Natural killer cell (primary cell): ENCODE measurements at regions not wholly inside any gene's neighbourhood (a gene's known extent, or its start where the extent isn't known, plus 50 kb on each side); places are given as distances from the start of the nearest gene placed in this dataset.

Experiments used
- ATAC-seq, 3 donors: fragments of 150-1000 bp in 2 of 3; fragments of 200-7000 bp in 1 of 3; cut with Tn5 transposase; 1 replicate in 1 of 3; 2 replicates in 2 of 3; pipeline ENCODE4 v1.10.0; 2021; ENCODE audit warnings: mild to moderate bottlenecking in 2 of 3, moderate library complexity in 2 of 3
- DNase-seq, 2 donors: peaks; one replicate each; pipeline versions ENCODE4 v3.0.0 to v3.0.0-alpha.2; 2013 to 2021; ENCODE audit warnings: mixed read lengths in 1 of 2
- H3K27ac ChIP-seq: one replicate; pipeline ENCODE4 v1.5.1; 2013; ENCODE audit warnings: mild to moderate bottlenecking, low read length
- H3K27me3 ChIP-seq: one replicate; pipeline ENCODE4 v1.6.1; 2013; ENCODE audit warnings: low read length; ENCODE audit not compliant: control insufficient read depth, insufficient read depth
- H3K36me3 ChIP-seq: one replicate; pipeline ENCODE4 v1.6.1; 2013; ENCODE audit warnings: low read length; ENCODE audit not compliant: control insufficient read depth, insufficient read depth
- H3K4me1 ChIP-seq: one replicate; pipeline ENCODE4 v1.6.1; 2013; ENCODE audit warnings: low read length; ENCODE audit not compliant: control insufficient read depth, insufficient read depth
- H3K4me3 ChIP-seq: one replicate; pipeline ENCODE4 v1.5.1; 2013; ENCODE audit warnings: low read length
- H3K9me3 ChIP-seq: one replicate; pipeline ENCODE4 v1.6.1; 2013; ENCODE audit warnings: low read length; ENCODE audit not compliant: control insufficient read depth, insufficient read depth
- H3K27ac Mint-ChIP-seq, 2 donors: one replicate each; pipeline ENCODE4 v1.8.0; 2022; ENCODE audit warnings: mild to moderate bottlenecking in 2 of 2, mixed read lengths in 2 of 2, moderate library complexity in 1 of 2
- H3K27me3 Mint-ChIP-seq, 2 donors: one replicate each; pipeline ENCODE4 v1.8.0; 2022; ENCODE audit warnings: low read depth in 2 of 2, mixed read lengths in 2 of 2
- H3K36me3 Mint-ChIP-seq: one replicate; pipeline ENCODE4 v1.8.0; 2022; ENCODE audit warnings: mixed read lengths
- H3K4me1 Mint-ChIP-seq, 2 donors: one replicate each; pipeline ENCODE4 v1.8.0; 2022; ENCODE audit warnings: mixed read lengths in 2 of 2
- H3K4me3 Mint-ChIP-seq: one replicate; pipeline ENCODE4 v1.8.0; 2022; ENCODE audit warnings: mild to moderate bottlenecking, moderate library complexity, mixed read lengths
- H3K9me3 Mint-ChIP-seq, 2 donors: one replicate each; pipeline ENCODE4 v1.8.0; 2022; ENCODE audit warnings: mixed read lengths in 2 of 2
- CTCF ChIP-seq: fragments of 200-600 bp; IDR thresholded peaks from one replicate; pipeline ENCODE4 v1.8.0; 2022; ENCODE audit warnings: antibody characterized with exemption
- WGBS: methylation state at CpG from one replicate; pipeline ENCODE4 v1.1.7; 2013; ENCODE audit warnings: missing lambda C conversion rate; ENCODE audit not compliant: insufficient coverage; 5-methylcytosine and 5-hydroxymethylcytosine counted together
- intact Hi-C: fragments of 100-400 bp; cut with micrococcal nuclease; formaldehyde crosslinking; loops from one replicate; pipeline ENCODE4 v1.14.2; 2022

GRCh38 chr3:115232167-115232566 lies 85.1 kb upstream of the ZBTB20 start:
- no peaks in the 10 kb centered on the region for H3K9me3 ChIP-seq
- Mint-ChIP-seq H3K27me3 (peaks cover 6 to 22% of the 10 kb centered on the region in 2 donors), H3K4me3 (no peak overlapping the region), H3K36me3 (no peaks in the 10 kb centered on the region), H3K4me1 (no peaks in the 10 kb centered on the region), H3K9me3 (no peaks in the 10 kb centered on the region), H3K27ac (no peak overlapping the region)
- intact Hi-C loops = no loop called here
- no peak for ATAC-seq
- DNase-seq = no peak
- no peak overlapping the region for H3K27ac ChIP-seq
- no peaks in the 10 kb centered on the region for H3K4me1 ChIP-seq
- WGBS = 100% methylated on average over 4 of the region's 4 CpGs
- no peaks in the 10 kb centered on the region for H3K36me3 ChIP-seq
- TF ChIP-seq CTCF = no peak
- H3K27me3 ChIP-seq = peaks cover 3% of the 10 kb centered on the region
- no peak overlapping the region for H3K4me3 ChIP-seq

DNA sequence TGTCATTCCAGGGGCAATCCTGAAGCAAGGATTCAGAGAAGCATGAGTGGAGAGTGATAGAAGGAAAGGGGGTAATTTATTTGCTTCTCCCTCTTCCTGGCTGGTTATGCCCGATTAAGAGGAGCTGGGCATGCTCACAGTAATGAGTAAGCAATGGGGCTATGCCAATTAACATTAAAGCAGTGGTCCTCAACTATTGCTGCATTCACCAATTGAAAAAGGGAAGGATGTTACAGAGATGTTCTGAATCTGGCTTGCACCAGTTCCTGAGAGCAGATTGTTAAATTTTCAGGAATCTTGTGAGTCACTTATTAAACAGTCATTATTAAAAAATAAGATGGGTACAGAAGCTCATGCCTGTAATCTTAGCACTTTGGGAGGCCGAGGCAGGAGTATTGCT lies 85.9 kb upstream of the ZBTB20 start:
- TF ChIP-seq CTCF = no peak
- no peaks in the 10 kb centered on the region for H3K36me3 Mint-ChIP-seq
- H3K27ac ChIP-seq = no peak overlapping the region
- H3K9me3 ChIP-seq = no peaks in the 10 kb centered on the region
- H3K4me3 Mint-ChIP-seq = no peak overlapping the region
- DNase-seq = no peak
- peaks cover 3% of the 10 kb centered on the region for H3K27me3 ChIP-seq
- peaks cover 6 to 30% of the 10 kb centered on the region in 2 donors for H3K27me3 Mint-ChIP-seq
- intact Hi-C loops = no loop called here
- H3K27ac Mint-ChIP-seq = no peak overlapping the region
- no peak for ATAC-seq
- no peaks in the 10 kb centered on the region for H3K9me3 Mint-ChIP-seq
- H3K4me3 ChIP-seq = no peak overlapping the region
- WGBS = 94% methylated on average over 2 of the region's 2 CpGs
- no peaks in the 10 kb centered on the region for H3K4me1 ChIP-seq
- no peaks in the 10 kb centered on the region for H3K36me3 ChIP-seq
- H3K4me1 Mint-ChIP-seq = no peaks in the 10 kb centered on the region

DNA sequence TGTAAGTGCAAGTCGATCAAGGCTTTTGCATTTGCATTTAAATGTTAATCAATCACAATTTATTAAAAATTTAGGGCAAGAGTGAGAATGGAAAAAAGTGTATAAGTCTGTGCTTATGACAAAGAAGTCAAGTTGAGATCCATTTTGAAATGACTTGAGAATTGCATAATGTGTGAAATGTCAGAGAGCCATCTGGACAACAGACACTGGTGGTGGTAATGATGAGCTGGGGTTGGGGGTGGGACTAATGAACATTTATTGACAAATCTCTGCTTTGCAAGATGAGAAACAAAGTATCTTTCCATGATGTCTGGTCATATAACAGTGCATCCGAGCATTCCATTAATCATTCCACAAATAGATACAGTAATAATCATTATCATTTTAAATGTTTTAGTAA lies 89.4 kb upstream of the ZBTB20 start:
- H3K4me1 ChIP-seq = no peaks in the 10 kb centered on the region
- no peaks in the 10 kb centered on the region for H3K9me3 Mint-ChIP-seq
- H3K4me1 Mint-ChIP-seq = no peaks in the 10 kb centered on the region
- no CpG with 5 or more reads among the region's 2 CpGs for WGBS
- TF ChIP-seq CTCF = no peak
- no peaks in the 10 kb centered on the region for H3K27me3 ChIP-seq
- no peak overlapping the region for H3K4me3 Mint-ChIP-seq
- peaks cover 2 to 10% of the 10 kb centered on the region in 2 donors for H3K27me3 Mint-ChIP-seq
- no peaks in the 10 kb centered on the region for H3K36me3 ChIP-seq
- intact Hi-C loops = no loop called here
- H3K27ac ChIP-seq = no peak overlapping the region
- H3K4me3 ChIP-seq = no peak overlapping the region
- H3K36me3 Mint-ChIP-seq = no peaks in the 10 kb centered on the region
- ATAC-seq = no peak
- DNase-seq = no peak
- no peaks in the 10 kb centered on the region for H3K9me3 ChIP-seq
- H3K27ac Mint-ChIP-seq = no peak overlapping the region

- 84% methylated on average over 6 of the region's 6 CpGs for whole genome bisulfite sequencing
- Mint-ChIP-seq H3K27me3 (peaks cover 7 to 21% of the 10 kb centered on the region in 2 donors), H3K4me1 (no peaks in the 10 kb centered on the region), H3K4me3 (no peak overlapping the region), H3K27ac (no peak overlapping the region), H3K9me3 (peaks cover 0 to 2% of the 10 kb centered on the region in 2 donors), H3K36me3 (peaks cover 10% of the 10 kb centered on the region)
- intact Hi-C loops = no loop called here
- H3K36me3 ChIP-seq = no peaks in the 10 kb centered on the region
- H3K9me3 ChIP-seq = no peaks in the 10 kb centered on the region
- no peak for DNase-seq
- no peak overlapping the region for H3K27ac ChIP-seq
- TF ChIP-seq CTCF = no peak
- H3K4me3 ChIP-seq = no peak overlapping the region
- no peaks in the 10 kb centered on the region for H3K4me1 ChIP-seq
- H3K27me3 ChIP-seq = no peaks in the 10 kb centered on the region
- ATAC-seq = no peak
Observed at GRCh38 chr3:115239717-115240116, 92.6 kb upstream of the ZBTB20 start.
